NCI-H748 treated with DMSO at 0.1 percent for 48 hours (cell line): ENCODE measurements at regions not wholly inside any gene's neighbourhood (a gene's known extent, or its start where the extent isn't known, plus 50 kb on each side); places are given as distances from the start of the nearest gene placed in this dataset.
A peak's percentile ranks its signal among the peaks of the same experiment; 100 is the strongest.

Experiments used
- DNase-seq: peaks from one replicate; lab custom pipeline; 2025; lab: John Stamatoyannopoulos, UW

- no peak for DNase-seq
Observed at GRCh38 chr4:10746371-10747171, 62.0 kb upstream of the CLNK start.

- no peak for DNase-seq
Observed at GRCh38 chr4:10743357-10743756, 58.8 kb upstream of the CLNK start.

- no peak for DNase-seq
Observed at GRCh38 chr4:10741961-10742699, 57.6 kb upstream of the CLNK start.

- DNase-seq: no peak
Observed at GRCh38 chr4:10740891-10741620, 56.5 kb upstream of the CLNK start.

GRCh38 chr4:10740251-10740650 lies 55.7 kb upstream of the CLNK start:
- no peak for DNase-seq

- no peak for DNase-seq
Observed at GRCh38 chr4:10738826-10739489, 54.4 kb upstream of the CLNK start.

GRCh38 chr4:10737337-10737736 lies 52.8 kb upstream of the CLNK start:
- DNase-seq: no peak

GRCh38 chr4:10736895-10737294 lies 52.3 kb upstream of the CLNK start:
- DNase-seq: no peak

- DNase-seq: no peak
Observed at GRCh38 chr4:10736266-10736665, 51.7 kb upstream of the CLNK start.

GRCh38 chr4:10734697-10735096 lies 50.1 kb upstream of the CLNK start:
- peak; percentile 5 for DNase-seq
